Astrocyte (in vitro differentiated cells and primary cell): ENCODE measurements at regions not wholly inside any gene's neighbourhood (a gene's known extent, or its start where the extent isn't known, plus 50 kb on each side); places are given as distances from the start of the nearest gene placed in this dataset.

Experiments used
- DNase-seq: peaks from one replicate; pipeline ENCODE4 v3.0.0-alpha.2; 2010; ENCODE audit warnings: low read depth
- FAIRE-seq: peaks from 2 replicates; lab custom pipeline; 2011; peaks lifted over from hg19 to GRCh38; lab: Jason Lieb, UNC
- H2AFZ ChIP-seq: 2 replicates; pipeline ENCODE4 v1.6.0; 2012; ENCODE audit warnings: low read depth, low read length, inconsistent platforms
- H3K27ac ChIP-seq: 2 replicates; pipeline ENCODE4 v1.5.1; 2011; ENCODE audit warnings: low read depth, low read length, inconsistent platforms
- H3K27me3 ChIP-seq: 2 replicates; pipeline ENCODE4 v1.6.0; 2011; ENCODE audit warnings: low read length, inconsistent platforms; ENCODE audit not compliant: insufficient read depth
- H3K36me3 ChIP-seq: 2 replicates; pipeline ENCODE4 v1.5.1; 2011; ENCODE audit warnings: low read length, inconsistent platforms; ENCODE audit not compliant: insufficient read depth
- H3K4me1 ChIP-seq: 2 replicates; pipeline ENCODE4 v1.5.1; 2011; ENCODE audit warnings: low read length, inconsistent platforms; ENCODE audit not compliant: insufficient read depth
- H3K4me2 ChIP-seq: 2 replicates; pipeline ENCODE4 v1.6.0; 2012; ENCODE audit warnings: low read length, inconsistent platforms
- H3K4me3 ChIP-seq: 2 replicates; pipeline ENCODE4 v1.5.1; 2011; ENCODE audit warnings: low read depth, mild to moderate bottlenecking, low read length, inconsistent platforms; ENCODE audit not compliant: insufficient read depth
- H3K79me2 ChIP-seq: 2 replicates; pipeline ENCODE4 v1.6.0; 2012; ENCODE audit warnings: mild to moderate bottlenecking, low read length, inconsistent platforms; ENCODE audit not compliant: insufficient read depth
- H3K9ac ChIP-seq: 2 replicates; pipeline ENCODE4 v1.6.0; 2012; ENCODE audit warnings: mild to moderate bottlenecking, low read length, inconsistent platforms
- H3K9me3 ChIP-seq: 2 replicates; pipeline ENCODE4 v1.5.1; 2012; ENCODE audit warnings: low read depth, mild to moderate bottlenecking, low read length, inconsistent platforms; ENCODE audit not compliant: insufficient read depth
- H4K20me1 ChIP-seq: 2 replicates; pipeline ENCODE4 v1.6.0; 2012; ENCODE audit warnings: low read length, inconsistent platforms; ENCODE audit not compliant: insufficient read depth
- H3K27ac Mint-ChIP-seq: one replicate; pipeline ENCODE4 v1.8.0; 2021; ENCODE audit warnings: mild to moderate bottlenecking, mixed read lengths; ENCODE audit not compliant: unreplicated experiment
- H3K27me3 Mint-ChIP-seq: one replicate; pipeline ENCODE4 v1.8.0; 2021; ENCODE audit warnings: low read depth, mixed read lengths; ENCODE audit not compliant: unreplicated experiment
- H3K36me3 Mint-ChIP-seq: one replicate; pipeline ENCODE4 v1.8.0; 2021; ENCODE audit warnings: low read depth, mixed read lengths; ENCODE audit not compliant: unreplicated experiment
- H3K4me1 Mint-ChIP-seq: one replicate; pipeline ENCODE4 v1.8.0; 2021; ENCODE audit warnings: low read depth, mixed read lengths; ENCODE audit not compliant: unreplicated experiment
- H3K4me3 Mint-ChIP-seq: one replicate; pipeline ENCODE4 v1.8.0; 2021; ENCODE audit warnings: mild to moderate bottlenecking, moderate library complexity, mixed read lengths; ENCODE audit not compliant: unreplicated experiment
- H3K9me3 Mint-ChIP-seq: one replicate; pipeline ENCODE4 v1.8.0; 2021; ENCODE audit warnings: mild to moderate bottlenecking, mixed read lengths; ENCODE audit not compliant: unreplicated experiment
- EZH2 ChIP-seq: IDR thresholded peaks from 2 replicates; pipeline ENCODE4 v1.6.1; 2012; ENCODE audit warnings: mild to moderate bottlenecking, low read length, inconsistent platforms; ENCODE audit not compliant: insufficient read depth
- TF ChIP-seq, protein P1 (sequence below): IDR thresholded peaks from 2 replicates; pipeline ENCODE4 v1.5.1; 2011; ENCODE audit warnings: low read depth, mild to moderate bottlenecking, inconsistent platforms, low read length, moderate library complexity; ENCODE audit not compliant: insufficient read depth

DNA sequence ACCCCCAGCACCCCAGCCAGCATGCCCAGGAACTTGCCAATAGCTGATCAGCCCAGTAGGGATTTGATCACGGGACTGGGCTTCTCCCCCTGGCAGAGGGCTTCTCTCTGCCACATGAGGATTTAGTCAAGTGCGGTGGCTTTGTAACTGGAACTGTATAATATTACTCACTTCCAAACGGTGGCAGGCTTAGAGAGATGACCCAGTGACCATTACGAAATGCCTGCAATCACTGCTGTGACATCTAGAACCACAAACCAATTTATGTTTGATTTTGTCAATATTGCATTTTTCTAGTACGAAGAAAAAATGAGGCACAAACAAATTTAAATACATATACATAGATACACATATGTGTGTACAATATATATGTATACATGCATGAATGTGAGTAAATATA lies 192.1 kb downstream of the ERCC6L2 start:
- FAIRE-seq: no peak
- no peaks in the 10 kb centered on the region for H3K9me3 Mint-ChIP-seq
- no peaks in the 10 kb centered on the region for H3K36me3 Mint-ChIP-seq
- no peak overlapping the region for H3K9ac ChIP-seq
- no peak for TF ChIP-seq EZH2
- TF ChIP-seq, protein P1, sequence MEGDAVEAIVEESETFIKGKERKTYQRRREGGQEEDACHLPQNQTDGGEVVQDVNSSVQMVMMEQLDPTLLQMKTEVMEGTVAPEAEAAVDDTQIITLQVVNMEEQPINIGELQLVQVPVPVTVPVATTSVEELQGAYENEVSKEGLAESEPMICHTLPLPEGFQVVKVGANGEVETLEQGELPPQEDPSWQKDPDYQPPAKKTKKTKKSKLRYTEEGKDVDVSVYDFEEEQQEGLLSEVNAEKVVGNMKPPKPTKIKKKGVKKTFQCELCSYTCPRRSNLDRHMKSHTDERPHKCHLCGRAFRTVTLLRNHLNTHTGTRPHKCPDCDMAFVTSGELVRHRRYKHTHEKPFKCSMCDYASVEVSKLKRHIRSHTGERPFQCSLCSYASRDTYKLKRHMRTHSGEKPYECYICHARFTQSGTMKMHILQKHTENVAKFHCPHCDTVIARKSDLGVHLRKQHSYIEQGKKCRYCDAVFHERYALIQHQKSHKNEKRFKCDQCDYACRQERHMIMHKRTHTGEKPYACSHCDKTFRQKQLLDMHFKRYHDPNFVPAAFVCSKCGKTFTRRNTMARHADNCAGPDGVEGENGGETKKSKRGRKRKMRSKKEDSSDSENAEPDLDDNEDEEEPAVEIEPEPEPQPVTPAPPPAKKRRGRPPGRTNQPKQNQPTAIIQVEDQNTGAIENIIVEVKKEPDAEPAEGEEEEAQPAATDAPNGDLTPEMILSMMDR: no peak
- H3K27ac Mint-ChIP-seq: no peak overlapping the region
- H2AFZ ChIP-seq: no peak overlapping the region
- peaks cover 2% of the 10 kb centered on the region for H3K4me1 Mint-ChIP-seq
- peaks cover 10% of the 10 kb centered on the region for H3K27me3 Mint-ChIP-seq
- H3K27ac ChIP-seq: no peak overlapping the region
- no peaks in the 10 kb centered on the region for H3K36me3 ChIP-seq
- H3K9me3 ChIP-seq: no peaks in the 10 kb centered on the region
- no peak for DNase-seq
- no peaks in the 10 kb centered on the region for H4K20me1 ChIP-seq
- H3K27me3 ChIP-seq: peaks cover 13% of the 10 kb centered on the region
- H3K4me3 Mint-ChIP-seq: no peak overlapping the region
- H3K4me1 ChIP-seq: no peaks in the 10 kb centered on the region
- H3K79me2 ChIP-seq: no peaks in the 10 kb centered on the region
- H3K4me3 ChIP-seq: no peak overlapping the region
- H3K4me2 ChIP-seq: no peak overlapping the region

DNA sequence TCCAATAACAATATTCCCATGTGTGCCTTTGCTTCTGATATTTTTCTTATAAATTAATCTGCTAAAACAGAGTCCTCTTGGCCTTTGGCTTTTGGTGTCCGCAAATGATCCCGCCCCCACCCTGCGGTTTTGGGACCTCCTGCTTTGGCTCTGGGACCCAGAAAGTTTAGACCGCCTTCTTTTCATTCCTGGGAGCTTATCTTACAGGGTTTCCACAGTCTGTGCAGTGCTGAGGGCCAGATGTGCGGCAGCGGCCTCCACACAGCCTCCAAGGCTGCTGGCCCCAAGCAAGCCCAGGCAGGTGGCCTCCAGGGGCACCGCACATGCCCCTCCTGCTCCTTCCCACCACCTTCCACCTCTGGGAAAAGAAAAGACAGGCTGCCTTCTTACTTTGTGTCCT lies 191.5 kb downstream of the ERCC6L2 start:
- no peak overlapping the region for H2AFZ ChIP-seq

More for the DNA sequence above, 191.5 kb downstream of the ERCC6L2 start:
- Histone ChIP-seq H3K4me3 (no peak overlapping the region), H3K9ac (no peak overlapping the region), H3K27ac (no peak overlapping the region), H3K4me1 (no peaks in the 10 kb centered on the region), H3K9me3 (no peaks in the 10 kb centered on the region), H3K27me3 (peaks cover 13% of the 10 kb centered on the region), H3K79me2 (no peaks in the 10 kb centered on the region), H4K20me1 (no peaks in the 10 kb centered on the region), H3K4me2 (no peak overlapping the region), H3K36me3 (no peaks in the 10 kb centered on the region)
- no peaks in the 10 kb centered on the region for H3K36me3 Mint-ChIP-seq
- peaks cover 2% of the 10 kb centered on the region for H3K9me3 Mint-ChIP-seq
- DNase-seq: no peak
- H3K27ac Mint-ChIP-seq: no peak overlapping the region
- FAIRE-seq: no peak
- no peak overlapping the region for H3K4me3 Mint-ChIP-seq
- TF ChIP-seq, protein P1: no peak
- no peak for TF ChIP-seq EZH2
- peaks cover 6% of the 10 kb centered on the region for H3K4me1 Mint-ChIP-seq
- peaks cover 8% of the 10 kb centered on the region for H3K27me3 Mint-ChIP-seq
